ENCODE measurements at regions not wholly inside any gene's neighbourhood (a gene's known extent, or its start where the extent isn't known, plus 50 kb on each side); places are given as distances from the start of the nearest gene placed in this dataset.

GRCh38 chr14:85243321-85243720, 286.6 kb upstream of the FLRT2 start (continued):
- TF ChIP-seq ETS1 (IDR thresholded peaks at IDR 0.05) (no peak), STAT1 (IDR thresholded peaks at IDR 0.05; ENCODE audit: unreplicated experiment) (no peak), EZH2phosphoT487 (IDR thresholded peaks at IDR 0.05; ENCODE audit: unreplicated experiment) (no peak)

- Mint-ChIP-seq H3K27me3 (ENCODE audit: insufficient read depth, low read depth, poor library complexity) (peaks cover 3% of the 10 kb centered on the region), H3K36me3 (ENCODE audit: low read depth) (no peaks in the 10 kb centered on the region)
- no peak for DNase-seq (ENCODE audit: low spot score)
These were observed 282.9 kb upstream of the FLRT2 start for GRCh38 chr14:85247071-85247470.

GRCh38 chr14:85248881-85249635, 280.9 kb upstream of the FLRT2 start:
- Mint-ChIP-seq H3K27me3 (ENCODE audit: insufficient read depth, low read depth, poor library complexity) (peaks cover 3% of the 10 kb centered on the region), H3K4me1 (peaks cover 29% of the 10 kb centered on the region), H3K27ac (0 out of 2 replicates have a peak overlapping the region, but pooled peaks have one; percentile 16), H3K4me3 (no peak overlapping the region), H3K9me3 (no peaks in the 10 kb centered on the region; the same call in 2 of the 3 replicates), H3K36me3 (ENCODE audit: low read depth) (no peaks in the 10 kb centered on the region)
- 0 out of 2 replicates have a peak, but pooled peaks cover 6% of the 10 kb centered on the region for H3K9me2 ChIP-seq (ENCODE audit: insufficient read depth)
- no peaks in the 10 kb centered on the region for H4K20me1 ChIP-seq (replicated peaks; ENCODE audit: insufficient read depth)
- ATAC-seq: peak; percentile 50
- no peak overlapping the region for H3K27ac ChIP-seq (ENCODE audit: low read depth)
- no peak overlapping the region for H3K4me2 ChIP-seq
- DNase-seq (ENCODE audit: low spot score): no peak
- no peaks in the 10 kb centered on the region for H3F3A ChIP-seq (replicated peaks; ENCODE audit: low read depth)
- H3K4me1 ChIP-seq (ENCODE audit: insufficient read depth): peaks cover 11% of the 10 kb centered on the region; the same call in 1 of the 2 replicates
- no peaks in the 10 kb centered on the region for H3K27me3 ChIP-seq (ENCODE audit: insufficient read depth)
- H3K4me3 ChIP-seq: no peak overlapping the region
- no peaks in the 10 kb centered on the region for H3K36me3 ChIP-seq (ENCODE audit: insufficient read depth)
- H3K79me2 ChIP-seq (replicated peaks; ENCODE audit: insufficient read depth): no peaks in the 10 kb centered on the region
- no peak overlapping the region for H2AFZ ChIP-seq
- TF ChIP-seq JUNB (IDR thresholded peaks at IDR 0.05; ENCODE audit: unreplicated experiment): no peak
- no peak for TF ChIP-seq EZH2phosphoT487 (IDR thresholded peaks at IDR 0.05; ENCODE audit: unreplicated experiment)
- no peak for TF ChIP-seq ZNF462 (CRISPR knock-in tag; IDR thresholded peaks at IDR 0.05)
- TF ChIP-seq EZH2 (IDR thresholded peaks at IDR 0.05; ENCODE audit: low read depth, unreplicated experiment): no peak
- TF ChIP-seq ZNF114 (CRISPR knock-in tag; IDR thresholded peaks at IDR 0.05): no peak
- no peak for TF ChIP-seq POLR2AphosphoS5 (IDR thresholded peaks at IDR 0.05; ENCODE audit: low read depth)
- TF ChIP-seq ZNF331 (CRISPR knock-in tag; IDR thresholded peaks at IDR 0.05; ENCODE audit: low read depth): no peak

More at GRCh38 chr14:85247071-85247470, 282.9 kb upstream of the FLRT2 start:
- Mint-ChIP-seq H3K4me1 (peaks cover 29% of the 10 kb centered on the region), H3K9me3 (no peaks in the 10 kb centered on the region; the same call in 2 of the 3 replicates), H3K27ac (no peak overlapping the region), H3K4me3 (no peak overlapping the region)
- Histone ChIP-seq H3K36me3 (ENCODE audit: insufficient read depth) (no peaks in the 10 kb centered on the region), H3F3A (replicated peaks; ENCODE audit: low read depth) (no peaks in the 10 kb centered on the region), H2AFZ (no peak overlapping the region), H3K79me2 (replicated peaks; ENCODE audit: insufficient read depth) (no peaks in the 10 kb centered on the region), H4K20me1 (replicated peaks; ENCODE audit: insufficient read depth) (no peaks in the 10 kb centered on the region), H3K4me3 (no peak overlapping the region), H3K9me2 (ENCODE audit: insufficient read depth) (no peaks in the 10 kb centered on the region), H3K4me1 (ENCODE audit: insufficient read depth) (peaks cover 11% of the 10 kb centered on the region; the same call in 1 of the 2 replicates), H3K27ac (ENCODE audit: low read depth) (no peak overlapping the region), H3K27me3 (ENCODE audit: insufficient read depth) (no peaks in the 10 kb centered on the region), H3K4me2 (no peak overlapping the region)
- no peak for ATAC-seq
- TF ChIP-seq POLR2AphosphoS5 (IDR thresholded peaks at IDR 0.05; ENCODE audit: low read depth): no peak

Data from GM23338 (cell line).